SK-N-SH treated with all-trans-retinoic acid at 6 μM for 48 hours (cell line): ENCODE measurements at regions not wholly inside any gene's neighbourhood (a gene's known extent, or its start where the extent isn't known, plus 50 kb on each side); places are given as distances from the start of the nearest gene placed in this dataset.

Source experiments
- ATAC-seq: fragments of 200-7000 bp; cut with Tn5 transposase; 3 replicates; pipeline ENCODE4 v1.9.1; 2020; ENCODE audit warnings: mild to moderate bottlenecking, moderate library complexity
- ARNTL ChIP-seq: fragments of 450-650 bp; formaldehyde crosslinking; IDR thresholded peaks from 2 replicates; pipeline ENCODE4 v1.5.0; 2020; ENCODE audit warnings: low read depth, mild to moderate bottlenecking, moderate library complexity, borderline replicate concordance
- BACH2 ChIP-seq: fragments of 250-450 bp; sonication (Bioruptor Pico); IDR thresholded peaks from 2 replicates; pipeline ENCODE4 v1.9.0; 2021; ENCODE audit warnings: mild to moderate bottlenecking, borderline replicate concordance
- CSDC2 ChIP-seq: fragments of 250-450 bp; sonication (Bioruptor Pico); IDR thresholded peaks from 2 replicates; pipeline ENCODE4 v1.5.0; 2020; ENCODE audit warnings: mild to moderate bottlenecking, moderate library complexity
- ESRRG ChIP-seq: fragments of 250-450 bp; sonication (Bioruptor Pico); IDR thresholded peaks from 2 replicates; pipeline ENCODE4 v1.6.1; 2021; ENCODE audit warnings: mild to moderate bottlenecking
- GLIS3 ChIP-seq: fragments of 250-450 bp; sonication (Bioruptor Pico); IDR thresholded peaks from 2 replicates; pipeline ENCODE4 v1.5.0; 2020; ENCODE audit warnings: mild to moderate bottlenecking, moderate library complexity
- ISL1 ChIP-seq: fragments of 250-450 bp; sonication (Bioruptor Pico); IDR thresholded peaks from 2 replicates; pipeline ENCODE4 v2.1.2; 2022; ENCODE audit warnings: mild to moderate bottlenecking, moderate library complexity
- OSR1 ChIP-seq: fragments of 250-450 bp; sonication (Bioruptor Pico); IDR thresholded peaks from 2 replicates; pipeline ENCODE4 v1.8.0; 2022; ENCODE audit warnings: moderate library complexity, mild to moderate bottlenecking, inconsistent platforms
- PPARA ChIP-seq: fragments of 250-450 bp; sonication (Bioruptor Pico); IDR thresholded peaks from 2 replicates; pipeline ENCODE4 v1.5.0; 2020; ENCODE audit warnings: mild to moderate bottlenecking, borderline replicate concordance
- SNAI2 ChIP-seq: fragments of 250-450 bp; sonication (Bioruptor Pico); IDR thresholded peaks from 2 replicates; pipeline ENCODE4 v1.5.0; 2020; ENCODE audit warnings: mild to moderate bottlenecking, moderate library complexity
- TCF4 ChIP-seq: fragments of 250-450 bp; sonication (Bioruptor Pico); IDR thresholded peaks from 2 replicates; pipeline ENCODE4 v1.8.0; 2021; ENCODE audit warnings: mild to moderate bottlenecking, moderate library complexity, borderline replicate concordance
- TOX ChIP-seq: fragments of 250-450 bp; sonication (Bioruptor Pico); IDR thresholded peaks from 2 replicates; pipeline ENCODE4 v1.8.0; 2021; ENCODE audit warnings: mild to moderate bottlenecking, moderate library complexity, borderline replicate concordance
- ZC3H10 ChIP-seq: fragments of 250-450 bp; sonication (Bioruptor Pico); IDR thresholded peaks from 2 replicates; pipeline ENCODE4 v1.5.1; 2021; ENCODE audit warnings: mild to moderate bottlenecking, moderate library complexity
- ZFP3 ChIP-seq: fragments of 250-450 bp; sonication (Bioruptor Pico); IDR thresholded peaks from 2 replicates; pipeline ENCODE4 v1.5.0; 2020; ENCODE audit warnings: mild to moderate bottlenecking, moderate library complexity
- ZFP30 ChIP-seq: fragments of 450-650 bp; formaldehyde crosslinking; IDR thresholded peaks from 2 replicates; pipeline ENCODE4 v1.5.0; 2022; ENCODE audit warnings: mild to moderate bottlenecking, moderate library complexity
- ZNF565 ChIP-seq: fragments of 450-650 bp; formaldehyde crosslinking; conservative IDR thresholded peaks from 2 replicates; pipeline ENCODE4 v1.5.0; 2020; ENCODE audit warnings: low read depth, mild to moderate bottlenecking, moderate library complexity
- ZNF8 ChIP-seq: fragments of 450-650 bp; formaldehyde crosslinking; IDR thresholded peaks from 2 replicates; pipeline ENCODE4 v1.5.0; 2020; ENCODE audit warnings: mild to moderate bottlenecking, moderate library complexity
- TF ChIP-seq, protein P1 (sequence below): fragments of 250-450 bp; sonication (Bioruptor Pico); IDR thresholded peaks from 2 replicates; pipeline ENCODE4 v1.5.1; 2021; ENCODE audit warnings: mild to moderate bottlenecking, moderate library complexity
- TF ChIP-seq, protein P2 (sequence below): fragments of 250-450 bp; sonication (Bioruptor Pico); IDR thresholded peaks from 2 replicates; pipeline ENCODE4 v1.8.0; 2020; ENCODE audit warnings: mild to moderate bottlenecking, moderate library complexity, borderline replicate concordance
- TF ChIP-seq, protein P3 (sequence below): fragments of 250-450 bp; sonication (Bioruptor Pico); IDR thresholded peaks from 2 replicates; pipeline ENCODE4 v1.5.1; 2020; ENCODE audit warnings: low read depth, mild to moderate bottlenecking, moderate library complexity
- TF ChIP-seq, protein P4 (sequence below): fragments of 250-450 bp; sonication (Bioruptor Pico); IDR thresholded peaks from 2 replicates; pipeline ENCODE4 v1.8.0; 2021; ENCODE audit warnings: low read depth, mild to moderate bottlenecking, moderate library complexity, borderline replicate concordance
- TF ChIP-seq, protein P5 (sequence below): fragments of 250-450 bp; sonication (Bioruptor Pico); IDR thresholded peaks from 2 replicates; pipeline ENCODE4 v1.5.0; 2020; ENCODE audit warnings: mild to moderate bottlenecking, moderate library complexity

DNA sequence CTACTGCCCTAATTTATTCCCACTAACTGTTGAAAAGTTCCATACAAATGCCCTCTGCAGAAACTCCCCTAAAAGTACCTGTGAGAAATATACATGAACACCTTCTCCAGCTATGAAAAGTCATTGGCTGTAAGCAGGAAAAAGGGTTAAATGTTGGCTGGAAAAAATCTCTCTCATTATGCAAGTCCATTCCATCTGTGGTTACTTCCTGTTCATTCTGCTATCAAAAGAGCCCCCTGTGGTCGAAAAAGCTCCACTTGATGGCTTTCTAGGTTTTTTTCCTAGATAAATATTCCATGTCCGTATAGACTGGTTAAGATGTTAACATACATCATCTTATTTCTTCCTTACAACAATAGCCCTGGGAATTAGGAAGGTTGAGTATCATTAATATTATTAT is 56.2 kb upstream of the AKAP13 start:
- TF ChIP-seq BACH2 (CRISPR knock-in tag), result no peak
- no peak for TF ChIP-seq ZNF8 (CRISPR knock-in tag)
- TF ChIP-seq, protein P1, sequence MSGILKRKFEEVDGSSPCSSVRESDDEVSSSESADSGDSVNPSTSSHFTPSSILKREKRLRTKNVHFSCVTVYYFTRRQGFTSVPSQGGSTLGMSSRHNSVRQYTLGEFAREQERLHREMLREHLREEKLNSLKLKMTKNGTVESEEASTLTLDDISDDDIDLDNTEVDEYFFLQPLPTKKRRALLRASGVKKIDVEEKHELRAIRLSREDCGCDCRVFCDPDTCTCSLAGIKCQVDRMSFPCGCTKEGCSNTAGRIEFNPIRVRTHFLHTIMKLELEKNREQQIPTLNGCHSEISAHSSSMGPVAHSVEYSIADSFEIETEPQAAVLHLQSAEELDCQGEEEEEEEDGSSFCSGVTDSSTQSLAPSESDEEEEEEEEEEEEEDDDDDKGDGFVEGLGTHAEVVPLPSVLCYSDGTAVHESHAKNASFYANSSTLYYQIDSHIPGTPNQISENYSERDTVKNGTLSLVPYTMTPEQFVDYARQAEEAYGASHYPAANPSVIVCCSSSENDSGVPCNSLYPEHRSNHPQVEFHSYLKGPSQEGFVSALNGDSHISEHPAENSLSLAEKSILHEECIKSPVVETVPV (CRISPR knock-in tag), result no peak
- ATAC-seq, result no peak

DNA sequence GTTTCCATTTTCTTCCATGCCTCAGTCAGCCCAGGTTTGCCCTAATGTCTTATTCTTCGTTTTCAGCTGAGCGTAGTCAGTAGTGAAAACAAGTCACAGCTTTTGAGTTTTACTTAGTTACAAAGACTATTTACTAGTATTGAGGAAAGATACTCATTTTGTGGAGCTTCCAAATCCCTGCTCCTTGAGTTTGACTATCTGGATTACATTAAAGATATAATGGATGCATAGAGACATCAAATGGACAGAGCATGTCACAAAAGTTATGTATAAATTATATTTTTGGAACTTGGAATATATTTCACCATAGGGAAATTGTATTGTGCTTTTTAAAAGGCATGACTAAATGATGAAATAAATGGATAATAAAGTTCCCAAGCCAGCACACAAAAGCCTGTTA is 54.6 kb upstream of the AKAP13 start:
- no peak for ATAC-seq
- TF ChIP-seq ZNF8 (CRISPR knock-in tag) (no peak), ZFP3 (CRISPR knock-in tag) (no peak), ISL1 (no peak), PPARA (CRISPR knock-in tag) (no peak), ZFP30 (no peak), ZNF565 (CRISPR knock-in tag) (no peak), SNAI2 (CRISPR knock-in tag) (no peak), ESRRG (CRISPR knock-in tag) (no peak), TOX (CRISPR knock-in tag) (no peak), BACH2 (CRISPR knock-in tag) (no peak), TCF4 (CRISPR knock-in tag) (no peak), GLIS3 (CRISPR knock-in tag) (no peak)
- TF ChIP-seq, protein P2, sequence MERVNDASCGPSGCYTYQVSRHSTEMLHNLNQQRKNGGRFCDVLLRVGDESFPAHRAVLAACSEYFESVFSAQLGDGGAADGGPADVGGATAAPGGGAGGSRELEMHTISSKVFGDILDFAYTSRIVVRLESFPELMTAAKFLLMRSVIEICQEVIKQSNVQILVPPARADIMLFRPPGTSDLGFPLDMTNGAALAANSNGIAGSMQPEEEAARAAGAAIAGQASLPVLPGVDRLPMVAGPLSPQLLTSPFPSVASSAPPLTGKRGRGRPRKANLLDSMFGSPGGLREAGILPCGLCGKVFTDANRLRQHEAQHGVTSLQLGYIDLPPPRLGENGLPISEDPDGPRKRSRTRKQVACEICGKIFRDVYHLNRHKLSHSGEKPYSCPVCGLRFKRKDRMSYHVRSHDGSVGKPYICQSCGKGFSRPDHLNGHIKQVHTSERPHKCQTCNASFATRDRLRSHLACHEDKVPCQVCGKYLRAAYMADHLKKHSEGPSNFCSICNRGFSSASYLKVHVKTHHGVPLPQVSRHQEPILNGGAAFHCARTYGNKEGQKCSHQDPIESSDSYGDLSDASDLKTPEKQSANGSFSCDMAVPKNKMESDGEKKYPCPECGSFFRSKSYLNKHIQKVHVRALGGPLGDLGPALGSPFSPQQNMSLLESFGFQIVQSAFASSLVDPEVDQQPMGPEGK (CRISPR knock-in tag), result no peak
- TF ChIP-seq, protein P3, sequence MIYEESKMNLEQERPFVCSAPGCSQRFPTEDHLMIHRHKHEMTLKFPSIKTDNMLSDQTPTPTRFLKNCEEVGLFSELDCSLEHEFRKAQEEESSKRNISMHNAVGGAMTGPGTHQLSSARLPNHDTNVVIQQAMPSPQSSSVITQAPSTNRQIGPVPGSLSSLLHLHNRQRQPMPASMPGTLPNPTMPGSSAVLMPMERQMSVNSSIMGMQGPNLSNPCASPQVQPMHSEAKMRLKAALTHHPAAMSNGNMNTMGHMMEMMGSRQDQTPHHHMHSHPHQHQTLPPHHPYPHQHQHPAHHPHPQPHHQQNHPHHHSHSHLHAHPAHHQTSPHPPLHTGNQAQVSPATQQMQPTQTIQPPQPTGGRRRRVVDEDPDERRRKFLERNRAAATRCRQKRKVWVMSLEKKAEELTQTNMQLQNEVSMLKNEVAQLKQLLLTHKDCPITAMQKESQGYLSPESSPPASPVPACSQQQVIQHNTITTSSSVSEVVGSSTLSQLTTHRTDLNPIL (CRISPR knock-in tag), result no peak
- TF ChIP-seq, protein P4, sequence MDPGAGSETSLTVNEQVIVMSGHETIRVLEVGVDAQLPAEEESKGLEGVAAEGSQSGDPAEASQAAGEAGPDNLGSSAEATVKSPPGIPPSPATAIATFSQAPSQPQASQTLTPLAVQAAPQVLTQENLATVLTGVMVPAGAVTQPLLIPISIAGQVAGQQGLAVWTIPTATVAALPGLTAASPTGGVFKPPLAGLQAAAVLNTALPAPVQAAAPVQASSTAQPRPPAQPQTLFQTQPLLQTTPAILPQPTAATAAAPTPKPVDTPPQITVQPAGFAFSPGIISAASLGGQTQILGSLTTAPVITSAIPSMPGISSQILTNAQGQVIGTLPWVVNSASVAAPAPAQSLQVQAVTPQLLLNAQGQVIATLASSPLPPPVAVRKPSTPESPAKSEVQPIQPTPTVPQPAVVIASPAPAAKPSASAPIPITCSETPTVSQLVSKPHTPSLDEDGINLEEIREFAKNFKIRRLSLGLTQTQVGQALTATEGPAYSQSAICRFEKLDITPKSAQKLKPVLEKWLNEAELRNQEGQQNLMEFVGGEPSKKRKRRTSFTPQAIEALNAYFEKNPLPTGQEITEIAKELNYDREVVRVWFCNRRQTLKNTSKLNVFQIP (CRISPR knock-in tag), result no peak
- TF ChIP-seq, protein P1 (CRISPR knock-in tag), result no peak
- TF ChIP-seq, protein P5, sequence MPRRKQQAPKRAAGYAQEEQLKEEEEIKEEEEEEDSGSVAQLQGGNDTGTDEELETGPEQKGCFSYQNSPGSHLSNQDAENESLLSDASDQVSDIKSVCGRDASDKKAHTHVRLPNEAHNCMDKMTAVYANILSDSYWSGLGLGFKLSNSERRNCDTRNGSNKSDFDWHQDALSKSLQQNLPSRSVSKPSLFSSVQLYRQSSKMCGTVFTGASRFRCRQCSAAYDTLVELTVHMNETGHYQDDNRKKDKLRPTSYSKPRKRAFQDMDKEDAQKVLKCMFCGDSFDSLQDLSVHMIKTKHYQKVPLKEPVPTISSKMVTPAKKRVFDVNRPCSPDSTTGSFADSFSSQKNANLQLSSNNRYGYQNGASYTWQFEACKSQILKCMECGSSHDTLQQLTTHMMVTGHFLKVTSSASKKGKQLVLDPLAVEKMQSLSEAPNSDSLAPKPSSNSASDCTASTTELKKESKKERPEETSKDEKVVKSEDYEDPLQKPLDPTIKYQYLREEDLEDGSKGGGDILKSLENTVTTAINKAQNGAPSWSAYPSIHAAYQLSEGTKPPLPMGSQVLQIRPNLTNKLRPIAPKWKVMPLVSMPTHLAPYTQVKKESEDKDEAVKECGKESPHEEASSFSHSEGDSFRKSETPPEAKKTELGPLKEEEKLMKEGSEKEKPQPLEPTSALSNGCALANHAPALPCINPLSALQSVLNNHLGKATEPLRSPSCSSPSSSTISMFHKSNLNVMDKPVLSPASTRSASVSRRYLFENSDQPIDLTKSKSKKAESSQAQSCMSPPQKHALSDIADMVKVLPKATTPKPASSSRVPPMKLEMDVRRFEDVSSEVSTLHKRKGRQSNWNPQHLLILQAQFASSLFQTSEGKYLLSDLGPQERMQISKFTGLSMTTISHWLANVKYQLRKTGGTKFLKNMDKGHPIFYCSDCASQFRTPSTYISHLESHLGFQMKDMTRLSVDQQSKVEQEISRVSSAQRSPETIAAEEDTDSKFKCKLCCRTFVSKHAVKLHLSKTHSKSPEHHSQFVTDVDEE (CRISPR knock-in tag), result no peak

DNA sequence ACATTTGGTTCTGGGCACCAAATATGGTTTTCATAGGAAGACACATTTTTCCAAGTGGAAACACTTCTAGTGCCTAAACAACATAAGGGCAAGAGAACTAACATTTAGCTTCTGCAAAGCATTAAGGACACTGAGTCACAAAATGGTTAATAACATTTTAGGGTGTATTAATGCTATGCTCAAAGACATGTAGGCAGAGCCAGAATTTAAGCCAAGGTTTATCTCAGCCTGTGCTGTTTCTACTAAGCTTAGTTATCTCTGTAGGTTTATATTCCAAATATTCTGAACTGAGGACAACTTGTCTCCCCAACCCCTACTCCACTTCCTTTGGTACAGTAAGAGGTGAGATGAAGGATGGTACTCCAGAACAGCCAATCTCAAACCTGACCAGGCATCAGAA is 54.1 kb upstream of the AKAP13 start:
- TF ChIP-seq, protein P2 (CRISPR knock-in tag), result no peak
- no peak for TF ChIP-seq ZFP30
- no peak for TF ChIP-seq CSDC2 (CRISPR knock-in tag)
- TF ChIP-seq SNAI2 (CRISPR knock-in tag), result no peak
- no peak for TF ChIP-seq ARNTL (CRISPR knock-in tag)
- no peak for TF ChIP-seq BACH2 (CRISPR knock-in tag)
- TF ChIP-seq TCF4 (CRISPR knock-in tag), result no peak
- TF ChIP-seq ZNF565 (CRISPR knock-in tag), result no peak
- TF ChIP-seq OSR1 (CRISPR knock-in tag), result no peak
- TF ChIP-seq, protein P3 (CRISPR knock-in tag), result no peak
- no peak for TF ChIP-seq ZC3H10 (CRISPR knock-in tag)
- TF ChIP-seq GLIS3 (CRISPR knock-in tag), result no peak
- no peak for ATAC-seq
